ENCODE measurements at regions not wholly inside any gene's neighbourhood (a gene's known extent, or its start where the extent isn't known, plus 50 kb on each side); places are given as distances from the start of the nearest gene placed in this dataset.

GRCh38 chr9:71353720-71354119 lies 232.3 kb upstream of the TRPM3 start:
- Mint-ChIP-seq H3K36me3 (ENCODE audit: unreplicated experiment) (no peaks in the 10 kb centered on the region), H3K4me1 (ENCODE audit: unreplicated experiment) (no peaks in the 10 kb centered on the region), H3K4me3 (ENCODE audit: unreplicated experiment) (no peak overlapping the region), H3K27me3 (ENCODE audit: unreplicated experiment) (no peaks in the 10 kb centered on the region), H3K27ac (ENCODE audit: unreplicated experiment) (no peak overlapping the region), H3K9me3 (ENCODE audit: unreplicated experiment) (no peaks in the 10 kb centered on the region)
- TF ChIP-seq CTCF (IDR thresholded peaks at IDR 0.05) = no peak
- no peak for DNase-seq (ENCODE audit: extremely low spot score, unreplicated experiment)

- no peaks in the 10 kb centered on the region for H3K4me1 Mint-ChIP-seq (ENCODE audit: unreplicated experiment)
- H3K27ac Mint-ChIP-seq (ENCODE audit: unreplicated experiment) = no peak overlapping the region
- no peak overlapping the region for H3K4me3 Mint-ChIP-seq (ENCODE audit: unreplicated experiment)
These were observed 231.4 kb upstream of the TRPM3 start for GRCh38 chr9:71352837-71353236.

GRCh38 chr9:71349218-71349617 lies 227.8 kb upstream of the TRPM3 start:
- H3K27ac Mint-ChIP-seq (ENCODE audit: unreplicated experiment) = no peak overlapping the region
- TF ChIP-seq CTCF (IDR thresholded peaks at IDR 0.05) = no peak
- H3K36me3 Mint-ChIP-seq (ENCODE audit: unreplicated experiment) = no peaks in the 10 kb centered on the region
- no peaks in the 10 kb centered on the region for H3K27me3 Mint-ChIP-seq (ENCODE audit: unreplicated experiment)
- H3K4me1 Mint-ChIP-seq (ENCODE audit: unreplicated experiment) = no peaks in the 10 kb centered on the region
- no peak overlapping the region for H3K4me3 Mint-ChIP-seq (ENCODE audit: unreplicated experiment)
- no peaks in the 10 kb centered on the region for H3K9me3 Mint-ChIP-seq (ENCODE audit: unreplicated experiment)
- DNase-seq (ENCODE audit: extremely low spot score, unreplicated experiment) = no peak

More at GRCh38 chr9:71352837-71353236, 231.4 kb upstream of the TRPM3 start:
- H3K9me3 Mint-ChIP-seq (ENCODE audit: unreplicated experiment) = no peaks in the 10 kb centered on the region
- TF ChIP-seq CTCF (IDR thresholded peaks at IDR 0.05) = no peak
- DNase-seq (ENCODE audit: extremely low spot score, unreplicated experiment) = no peak
- H3K27me3 Mint-ChIP-seq (ENCODE audit: unreplicated experiment) = no peaks in the 10 kb centered on the region
- no peaks in the 10 kb centered on the region for H3K36me3 Mint-ChIP-seq (ENCODE audit: unreplicated experiment)

GRCh38 chr9:71333321-71333720 lies 211.9 kb upstream of the TRPM3 start:
- Mint-ChIP-seq H3K4me3 (ENCODE audit: unreplicated experiment) (no peak overlapping the region), H3K27ac (ENCODE audit: unreplicated experiment) (no peak overlapping the region), H3K27me3 (ENCODE audit: unreplicated experiment) (peaks cover 8% of the 10 kb centered on the region), H3K36me3 (ENCODE audit: unreplicated experiment) (no peaks in the 10 kb centered on the region), H3K4me1 (ENCODE audit: unreplicated experiment) (no peaks in the 10 kb centered on the region), H3K9me3 (ENCODE audit: unreplicated experiment) (no peaks in the 10 kb centered on the region)
- no peak for TF ChIP-seq CTCF (IDR thresholded peaks at IDR 0.05)
- DNase-seq (ENCODE audit: extremely low spot score, unreplicated experiment) = no peak

- H3K27me3 Mint-ChIP-seq (ENCODE audit: unreplicated experiment) = peaks cover 8% of the 10 kb centered on the region
- TF ChIP-seq CTCF (IDR thresholded peaks at IDR 0.05) = no peak
- H3K27ac Mint-ChIP-seq (ENCODE audit: unreplicated experiment) = no peak overlapping the region
These were observed 210.2 kb upstream of the TRPM3 start for GRCh38 chr9:71331603-71332002.

More at GRCh38 chr9:71331603-71332002, 210.2 kb upstream of the TRPM3 start:
- H3K4me1 Mint-ChIP-seq (ENCODE audit: unreplicated experiment) = no peaks in the 10 kb centered on the region
- no peaks in the 10 kb centered on the region for H3K36me3 Mint-ChIP-seq (ENCODE audit: unreplicated experiment)
- no peak overlapping the region for H3K4me3 Mint-ChIP-seq (ENCODE audit: unreplicated experiment)
- no peak for DNase-seq (ENCODE audit: extremely low spot score, unreplicated experiment)
- no peaks in the 10 kb centered on the region for H3K9me3 Mint-ChIP-seq (ENCODE audit: unreplicated experiment)

Data from osteocyte (in vitro differentiated cells).